Spinal cord (tissue), 9 donors: ENCODE measurements at regions not wholly inside any gene's neighbourhood (a gene's known extent, or its start where the extent isn't known, plus 50 kb on each side); places are given as distances from the start of the nearest gene placed in this dataset.

Source experiments
- DNase-seq, 6 donors: peaks; one replicate each; pipeline versions ENCODE4 v3.0.0 to v3.0.0-alpha.2; 2013 to 2015; ENCODE audit warnings: low spot score in 6 of 6, low read depth in 4 of 6
- H3K27ac ChIP-seq: one replicate; pipeline ENCODE4 v1.5.1; 2013; ENCODE audit warnings: low read depth, low read length, control low read depth
- H3K27me3 ChIP-seq: one replicate; pipeline ENCODE4 v1.6.1; 2013; ENCODE audit warnings: low read length; ENCODE audit not compliant: control insufficient read depth, insufficient read depth
- H3K36me3 ChIP-seq: one replicate; pipeline ENCODE4 v1.6.1; 2013; ENCODE audit warnings: low read length; ENCODE audit not compliant: control insufficient read depth, insufficient read depth
- H3K4me1 ChIP-seq: one replicate; pipeline ENCODE4 v1.6.1; 2013; ENCODE audit warnings: low read length; ENCODE audit not compliant: control insufficient read depth, insufficient read depth
- H3K4me3 ChIP-seq: one replicate; pipeline ENCODE4 v1.5.1; 2013; ENCODE audit warnings: low read depth, low read length, control low read depth
- H3K9me3 ChIP-seq: one replicate; pipeline ENCODE4 v1.6.1; 2013; ENCODE audit warnings: low read length; ENCODE audit not compliant: control insufficient read depth, insufficient read depth
- WGBS: methylation state at CpG from one replicate; pipeline ENCODE4 v1.1.5; 2013; ENCODE audit warnings: missing lambda C conversion rate; ENCODE audit not compliant: insufficient coverage; 5-methylcytosine and 5-hydroxymethylcytosine counted together
- donor health status: healthy.

DNA sequence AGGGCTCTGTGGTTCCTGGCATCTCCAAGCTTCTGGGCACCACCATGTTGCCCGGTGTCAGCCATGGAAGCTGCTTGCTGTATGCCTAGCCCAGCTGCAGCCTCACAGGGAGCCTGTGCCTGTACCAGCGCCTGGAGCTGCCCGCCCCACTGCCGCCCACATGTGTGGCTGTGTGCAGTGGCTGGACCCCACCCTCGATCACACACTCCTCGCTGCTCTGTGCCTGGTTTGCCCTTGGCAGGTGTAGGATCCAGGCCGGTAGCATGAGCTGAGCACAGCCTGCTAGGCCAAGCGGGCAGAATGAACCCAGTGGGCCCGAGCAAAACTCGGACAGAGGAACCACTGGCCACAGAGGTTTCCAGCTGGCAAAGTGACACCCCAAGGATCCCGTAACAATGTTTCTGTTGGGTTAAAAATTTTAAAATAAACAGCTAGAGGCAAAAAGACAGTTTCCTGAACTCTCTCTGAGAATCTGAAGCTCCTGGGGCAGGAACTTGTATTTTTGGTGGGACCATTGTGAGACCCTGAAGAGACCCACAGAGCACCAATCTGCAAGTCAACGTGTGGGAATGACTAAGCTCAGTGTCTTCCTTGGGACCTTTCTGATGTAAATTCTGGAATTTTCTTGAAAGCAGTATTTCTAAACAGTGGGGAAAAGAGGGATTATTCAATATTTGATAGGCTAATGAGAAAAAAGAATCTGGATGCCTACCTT is 73.1 kb upstream of the CCDC112 start:
- Histone ChIP-seq H3K27ac (no peak overlapping the region), H3K4me1 (no peaks in the 10 kb centered on the region), H3K9me3 (no peaks in the 10 kb centered on the region), H3K27me3 (no peaks in the 10 kb centered on the region), H3K36me3 (no peaks in the 10 kb centered on the region), H3K4me3 (no peak overlapping the region)
- DNase-seq = no peak
- 87% methylated on average over 11 of the region's 12 CpGs for WGBS

DNA sequence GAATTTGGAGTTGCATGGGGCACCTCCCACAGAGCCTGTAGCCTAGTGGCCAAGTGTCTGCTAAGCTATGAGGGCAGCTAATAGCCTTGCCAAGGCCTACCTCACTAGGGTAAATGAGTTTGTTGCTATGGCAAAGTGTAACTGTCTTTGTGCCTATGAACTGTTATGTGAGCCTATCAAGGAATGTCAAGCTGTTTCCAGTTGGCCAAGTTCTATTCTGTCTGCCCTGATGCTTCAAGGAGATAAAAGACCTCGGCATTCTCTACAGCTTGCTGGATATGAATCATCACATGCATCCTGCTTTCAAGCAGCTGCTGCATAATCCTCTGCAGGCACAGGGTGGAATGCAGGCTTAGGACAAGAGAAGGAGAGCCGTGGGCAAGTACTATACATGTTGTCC is 69.8 kb upstream of the CCDC112 start:
- no peak for DNase-seq
- WGBS = no CpG with 5 or more reads among the region's 2 CpGs
- H3K27ac ChIP-seq = no peak overlapping the region
- H3K27me3 ChIP-seq = no peaks in the 10 kb centered on the region
- H3K9me3 ChIP-seq = no peaks in the 10 kb centered on the region
- H3K4me3 ChIP-seq = no peak overlapping the region
- H3K4me1 ChIP-seq = no peaks in the 10 kb centered on the region
- H3K36me3 ChIP-seq = no peaks in the 10 kb centered on the region

DNA sequence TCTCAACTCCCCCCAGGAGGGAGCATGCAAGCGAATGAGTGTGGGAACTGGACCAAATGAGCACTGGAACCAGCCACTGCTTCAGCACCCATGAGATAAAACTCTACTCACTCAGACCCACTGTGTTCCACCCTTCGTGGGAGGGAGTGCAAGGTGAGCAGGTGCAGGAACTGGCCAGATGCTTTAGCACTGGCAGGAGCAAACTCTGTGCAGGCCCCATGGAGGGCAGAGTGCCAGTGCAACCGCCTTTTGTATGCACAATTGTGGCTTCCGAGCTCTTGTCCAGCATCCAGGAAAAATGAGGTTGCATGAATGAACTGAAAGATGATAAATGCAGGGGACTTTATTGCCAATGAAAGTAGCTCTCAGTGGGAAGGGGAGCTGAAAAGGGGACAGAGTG is 67.4 kb upstream of the CCDC112 start:
- Histone ChIP-seq H3K36me3 (no peaks in the 10 kb centered on the region), H3K4me1 (no peaks in the 10 kb centered on the region), H3K4me3 (no peak overlapping the region), H3K9me3 (no peaks in the 10 kb centered on the region), H3K27ac (no peak overlapping the region), H3K27me3 (no peaks in the 10 kb centered on the region)
- DNase-seq = no peak
- 52% methylated on average over 2 of the region's 4 CpGs for WGBS

DNA sequence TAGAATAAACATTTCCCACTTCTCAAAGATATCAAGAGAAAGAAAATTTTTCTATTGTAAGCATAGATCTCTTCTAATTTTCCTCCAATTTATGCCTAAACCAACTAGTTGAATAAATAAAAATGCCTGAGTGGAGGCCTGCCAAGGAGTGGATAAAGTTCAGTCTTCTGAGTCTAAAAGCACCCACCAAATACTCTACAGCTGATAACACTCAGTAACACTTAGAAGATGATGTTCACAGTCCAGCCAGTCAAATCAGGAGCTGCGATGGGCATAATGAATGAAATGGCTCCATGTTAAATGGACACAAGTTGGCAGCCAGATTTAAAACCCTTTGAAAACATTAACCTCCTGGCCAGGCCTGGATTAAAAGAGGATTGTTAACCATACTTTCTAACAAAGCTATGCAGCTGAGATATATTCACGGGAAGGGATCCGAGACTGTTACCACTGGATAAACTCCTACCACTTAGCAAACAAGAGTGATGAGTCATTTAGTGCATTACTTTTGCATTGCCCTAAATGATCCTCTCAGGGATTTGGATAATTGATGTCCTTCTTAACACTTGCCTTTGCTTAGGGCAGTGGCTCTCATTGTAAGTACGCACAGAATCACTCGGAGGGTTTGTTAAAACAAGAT is 63.7 kb upstream of the CCDC112 start:
- no peaks in the 10 kb centered on the region for H3K9me3 ChIP-seq
- H3K27me3 ChIP-seq = no peaks in the 10 kb centered on the region
- 65% methylated on average over 2 of the region's 5 CpGs for WGBS
- no peaks in the 10 kb centered on the region for H3K4me1 ChIP-seq
- H3K36me3 ChIP-seq = no peaks in the 10 kb centered on the region
- DNase-seq = no peak
- no peak overlapping the region for H3K27ac ChIP-seq
- H3K4me3 ChIP-seq = no peak overlapping the region

DNA sequence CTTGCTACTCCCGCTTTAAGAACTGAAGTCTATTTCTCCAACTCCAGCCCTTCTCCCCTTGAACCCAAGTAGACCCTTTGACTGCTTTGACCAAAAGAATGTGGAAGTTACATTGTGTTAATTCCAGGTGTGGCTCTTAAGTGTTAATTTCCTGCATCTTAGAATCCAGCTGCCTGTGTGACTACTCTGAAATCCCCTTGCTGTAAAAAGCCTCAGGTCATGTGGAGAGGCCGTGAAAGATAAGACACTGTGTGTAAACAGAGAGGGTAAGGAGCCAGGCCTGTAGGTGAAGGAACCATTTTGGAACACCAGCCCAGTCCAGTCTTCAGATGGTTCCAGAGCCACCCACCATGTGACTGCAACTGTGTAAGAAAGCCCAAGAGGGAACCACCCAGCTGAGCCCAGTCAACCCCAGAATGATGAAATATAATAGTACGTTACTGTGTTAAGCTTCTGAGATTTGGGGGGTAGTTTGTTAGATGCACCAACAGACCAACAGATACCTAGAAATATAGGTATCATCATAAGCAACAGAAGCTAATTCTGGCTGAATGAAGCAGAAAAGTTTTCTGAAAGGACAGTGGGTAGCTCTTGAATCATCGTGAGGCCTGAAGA is 59.4 kb upstream of the CCDC112 start:
- H3K4me3 ChIP-seq = no peak overlapping the region
- no peak overlapping the region for H3K27ac ChIP-seq
- no peak for DNase-seq
- H3K36me3 ChIP-seq = no peaks in the 10 kb centered on the region
- WGBS = 100% methylated on average over 2 of the region's 4 CpGs
- H3K9me3 ChIP-seq = no peaks in the 10 kb centered on the region
- H3K27me3 ChIP-seq = no peaks in the 10 kb centered on the region
- H3K4me1 ChIP-seq = no peaks in the 10 kb centered on the region

DNA sequence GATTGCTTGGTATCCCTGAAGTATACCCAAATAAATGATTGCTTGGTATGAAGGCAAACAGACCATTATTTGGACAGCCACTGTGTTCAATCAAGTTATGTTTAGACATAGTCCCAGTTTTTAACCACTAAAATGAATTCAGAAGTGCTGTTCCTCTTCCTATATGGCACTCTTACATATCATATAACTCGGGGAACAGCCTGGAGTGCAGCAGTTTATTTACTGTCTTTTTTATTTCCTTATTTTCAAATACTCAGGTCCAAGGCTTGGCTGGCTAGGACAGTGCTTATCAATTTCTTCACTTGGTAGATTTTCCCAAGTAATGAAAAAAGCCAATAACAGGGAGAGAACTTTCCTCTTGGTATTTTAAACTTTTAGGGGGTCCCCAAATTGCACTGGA is 58.6 kb upstream of the CCDC112 start:
- H3K27me3 ChIP-seq = no peaks in the 10 kb centered on the region
- H3K36me3 ChIP-seq = no peaks in the 10 kb centered on the region
- no peak for DNase-seq
- H3K9me3 ChIP-seq = no peaks in the 10 kb centered on the region
- H3K27ac ChIP-seq = no peak overlapping the region
- no peaks in the 10 kb centered on the region for H3K4me1 ChIP-seq
- whole genome bisulfite sequencing = 100% methylated on average over 1 of the region's 1 CpG
- H3K4me3 ChIP-seq = no peak overlapping the region

DNA sequence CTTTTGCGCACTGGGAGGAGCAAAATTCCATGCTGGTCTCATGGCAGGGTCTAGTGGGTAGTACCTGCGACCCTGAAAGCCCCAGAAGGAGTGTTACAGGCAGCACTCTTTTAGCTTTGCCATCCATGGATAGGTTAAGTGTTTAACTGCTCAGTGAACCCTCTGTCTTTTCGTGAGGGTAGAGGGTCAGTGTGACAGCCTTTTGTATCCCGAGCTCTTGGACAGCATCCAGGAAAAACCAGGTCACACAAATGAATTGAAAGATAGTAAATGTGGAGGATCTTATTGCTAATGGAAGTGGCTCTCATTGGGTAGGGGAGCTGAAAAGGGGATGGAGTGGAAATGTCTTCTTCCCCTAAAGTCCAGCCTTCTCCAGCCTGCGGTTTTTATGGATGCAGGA is 57.8 kb upstream of the CCDC112 start:
- Histone ChIP-seq H3K27ac (no peak overlapping the region), H3K9me3 (no peaks in the 10 kb centered on the region), H3K27me3 (no peaks in the 10 kb centered on the region), H3K4me1 (no peaks in the 10 kb centered on the region), H3K4me3 (no peak overlapping the region), H3K36me3 (no peaks in the 10 kb centered on the region)
- DNase-seq = no peak
- 51% methylated on average over 5 of the region's 5 CpGs for WGBS

DNA sequence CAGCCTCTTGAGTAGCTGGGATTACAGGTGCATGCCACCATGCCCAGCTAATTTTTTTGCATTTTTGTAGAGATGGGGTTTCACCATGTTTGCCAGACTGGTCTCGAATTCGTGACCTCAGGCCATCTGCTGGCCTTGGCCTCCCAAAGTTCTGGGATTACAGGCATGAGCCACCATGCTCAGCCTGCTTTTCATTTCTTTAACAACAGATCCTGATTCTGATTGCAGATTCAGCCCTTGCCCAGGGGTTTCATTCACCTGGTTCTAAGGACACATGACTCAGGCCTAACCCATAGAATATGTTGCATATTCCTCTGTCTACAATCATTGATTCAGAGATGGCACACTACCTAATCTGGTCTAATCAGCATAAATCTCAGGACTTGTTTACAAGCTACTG is 56.1 kb upstream of the CCDC112 start:
- H3K9me3 ChIP-seq = no peaks in the 10 kb centered on the region
- no peak overlapping the region for H3K4me3 ChIP-seq
- H3K27me3 ChIP-seq = no peaks in the 10 kb centered on the region
- no peaks in the 10 kb centered on the region for H3K4me1 ChIP-seq
- no peaks in the 10 kb centered on the region for H3K36me3 ChIP-seq
- WGBS = 83% methylated on average over 2 of the region's 2 CpGs
- DNase-seq = no peak
- no peak overlapping the region for H3K27ac ChIP-seq

DNA sequence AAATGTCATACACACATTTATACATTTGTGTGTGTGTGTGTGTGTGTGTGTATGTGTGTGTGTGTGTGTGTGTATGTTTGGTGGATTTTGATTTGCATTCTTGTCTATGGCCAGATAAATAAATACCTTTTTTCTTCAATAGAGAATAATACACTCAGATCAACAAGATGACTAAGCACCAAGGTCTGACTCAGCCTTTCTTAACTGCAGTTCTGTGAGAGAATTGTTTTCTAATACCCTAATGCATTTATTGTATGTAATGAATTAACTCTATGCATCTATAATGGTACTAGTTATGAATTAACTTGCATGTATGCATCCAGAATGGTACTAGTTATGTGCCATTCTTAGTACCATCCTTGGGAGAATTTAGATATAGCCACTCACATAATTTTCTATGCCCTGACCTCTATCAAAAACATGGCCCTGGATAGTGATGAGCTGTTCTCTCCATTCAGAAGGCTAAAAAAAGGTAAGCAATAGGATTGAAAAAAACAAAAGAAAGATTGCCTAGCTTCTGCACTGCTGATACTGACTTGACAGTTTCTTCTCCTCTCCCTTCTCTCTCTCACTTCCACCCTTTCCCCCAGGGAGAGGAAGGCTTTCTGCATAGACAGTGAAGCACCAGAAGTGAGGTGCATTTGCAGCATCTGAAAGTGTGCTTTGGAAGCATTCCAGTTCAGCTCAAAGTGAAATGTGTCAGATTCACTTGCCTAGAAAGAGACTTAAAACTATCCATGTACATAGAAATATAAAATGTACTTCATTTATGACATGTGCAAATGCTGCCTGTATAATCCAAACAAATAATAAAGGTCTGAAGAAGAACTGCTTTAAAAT is 55.1 kb upstream of the CCDC112 start:
- peak in 2 of 6 donors; percentile 24 to 46 for DNase-seq
- Histone ChIP-seq H3K27ac (no peak overlapping the region), H3K9me3 (no peaks in the 10 kb centered on the region), H3K36me3 (no peaks in the 10 kb centered on the region), H3K4me3 (no peak overlapping the region), H3K4me1 (no peaks in the 10 kb centered on the region), H3K27me3 (no peaks in the 10 kb centered on the region)
